CD4-positive, alpha-beta T cell treated with Interleukin-15 for 4 hours (primary cell): ENCODE measurements at regions not wholly inside any gene's neighbourhood (a gene's known extent, or its start where the extent isn't known, plus 50 kb on each side); places are given as distances from the start of the nearest gene placed in this dataset.
"Not testable (repeated sequence)": the region's sequence is repeated elsewhere in the genome, so short reads cannot be mapped to it uniquely, and the experiment has no call there.

Source experiments
- DNase-seq: peaks from one replicate; pipeline ENCODE4 v3.0.0-alpha.2; 2020; ENCODE audit warnings: low spot score

DNA sequence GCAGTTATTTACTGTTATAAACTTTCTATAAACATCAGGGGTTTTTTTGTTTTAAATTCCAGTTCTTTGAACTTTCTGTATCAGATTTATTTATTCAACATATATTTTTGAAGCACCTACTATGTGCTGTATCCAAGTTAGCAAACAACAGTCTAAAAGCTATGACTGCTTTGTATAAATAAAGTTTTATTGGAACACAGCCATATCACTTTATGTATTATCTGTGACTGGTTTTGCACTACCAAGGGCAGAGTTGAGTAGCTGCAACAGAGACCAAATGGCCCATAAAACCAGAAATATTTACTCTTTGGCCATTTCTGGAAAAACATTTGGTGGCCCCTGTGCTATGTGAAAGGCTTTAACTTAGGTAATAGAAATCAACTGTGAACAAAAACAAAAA lies 110.2 kb upstream of the ERCC4 start:
- no peak for DNase-seq

DNA sequence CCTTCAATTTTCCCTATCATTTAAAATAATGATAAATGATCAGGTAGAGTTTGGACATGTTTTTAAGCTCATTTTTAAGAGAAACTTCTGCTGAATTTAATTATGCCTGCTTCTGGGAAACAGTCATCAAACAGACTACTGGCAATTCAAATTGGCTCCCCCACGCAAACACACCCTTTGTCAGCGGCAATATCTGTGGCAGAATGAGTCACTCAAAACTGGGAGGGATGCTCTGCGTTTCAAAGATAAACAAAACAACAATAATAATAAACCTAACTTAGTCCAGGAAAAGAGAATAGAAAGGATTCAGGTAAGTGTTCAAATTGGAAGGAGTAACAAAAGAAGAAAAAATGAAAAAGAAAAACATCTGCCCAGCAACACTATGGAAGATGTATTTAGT lies 108.1 kb upstream of the ERCC4 start:
- DNase-seq, result no peak

DNA sequence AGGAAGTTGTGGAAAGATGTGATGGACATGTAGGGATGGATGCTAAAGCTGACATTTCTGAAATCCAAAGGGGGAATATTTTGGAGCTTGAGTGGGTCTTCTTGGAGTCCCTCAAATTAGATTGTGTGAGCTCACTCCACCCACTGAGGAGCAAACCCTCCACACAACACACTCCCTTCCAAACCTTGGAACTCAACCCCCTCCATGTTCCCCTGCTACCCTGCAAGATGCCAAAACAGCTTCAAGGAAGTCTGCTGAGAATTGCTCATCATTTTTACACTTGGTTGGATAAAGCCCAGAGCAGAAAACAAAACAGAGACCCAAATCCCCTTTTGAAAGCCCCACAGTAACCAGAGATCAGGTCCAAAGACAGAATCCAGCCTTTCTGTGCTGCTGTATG lies 103.3 kb upstream of the ERCC4 start:
- DNase-seq, result no peak

DNA sequence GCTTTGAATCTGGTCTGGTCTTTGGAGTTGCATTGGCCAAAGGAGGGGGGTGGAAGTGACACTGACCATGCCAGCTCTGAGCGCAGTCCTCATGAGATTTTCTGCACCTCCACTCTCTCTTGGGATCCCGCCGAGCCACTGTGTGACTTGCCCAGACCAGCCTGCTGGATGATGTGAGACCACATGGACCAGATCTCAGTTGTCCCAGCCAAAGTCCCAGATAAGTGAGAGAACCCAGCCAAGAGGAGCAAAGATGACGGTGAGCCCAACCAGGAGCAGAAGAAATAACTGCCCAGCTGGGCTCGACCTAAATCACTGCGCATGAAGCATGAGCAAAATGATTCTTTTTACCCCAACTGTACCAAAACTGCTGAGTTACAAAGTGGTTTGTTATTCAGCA lies 96.5 kb upstream of the ERCC4 start:
- no peak for DNase-seq

DNA sequence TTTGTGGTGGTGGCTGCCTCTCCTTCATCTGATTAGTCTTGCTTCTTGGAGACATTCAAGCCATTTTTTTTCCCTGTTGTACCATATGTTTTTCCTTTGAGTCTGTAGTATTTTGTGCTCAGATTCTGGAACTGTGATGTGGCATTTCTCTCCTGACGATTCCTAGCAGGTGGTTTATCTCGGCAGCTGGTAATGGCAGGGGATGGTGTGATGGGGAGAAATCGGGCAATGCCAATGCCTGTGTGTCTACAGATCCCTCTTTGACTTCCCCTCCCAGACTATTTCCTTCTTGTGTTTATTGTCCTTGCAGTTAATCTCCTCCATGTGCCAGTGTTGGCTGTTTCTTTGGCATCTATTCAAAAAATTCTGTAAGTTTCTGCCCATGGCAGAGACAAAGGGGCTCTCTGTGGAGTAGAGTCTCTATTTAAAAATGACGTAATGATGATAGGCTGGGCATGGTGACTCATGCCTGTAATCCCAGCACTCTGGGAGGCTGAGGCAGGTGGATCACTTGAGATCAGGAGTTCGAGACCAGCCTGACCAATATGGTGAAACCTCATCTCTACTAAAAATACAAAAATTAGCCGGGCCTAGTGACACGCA lies 90.2 kb upstream of the ERCC4 start:
- DNase-seq, result no peak

DNA sequence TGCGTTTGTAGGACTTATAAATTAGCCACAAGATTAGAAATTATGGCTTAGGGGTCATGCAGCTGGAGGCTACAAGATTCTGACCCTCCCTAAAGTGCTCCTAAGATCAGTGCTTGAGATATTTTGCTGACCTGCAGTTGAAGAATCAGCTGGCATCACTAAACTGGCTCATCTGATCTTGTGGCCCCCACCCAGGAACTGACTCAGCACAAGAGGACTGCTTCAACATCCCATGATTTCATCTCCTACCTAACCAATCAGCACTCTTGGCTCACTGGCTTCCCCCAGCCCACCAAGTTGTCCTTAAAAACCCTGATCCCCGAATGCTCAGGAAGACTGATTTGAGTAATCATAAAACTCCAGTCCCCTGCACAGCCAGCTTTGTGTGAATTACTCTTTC lies 86.4 kb upstream of the ERCC4 start:
- no peak for DNase-seq

DNA sequence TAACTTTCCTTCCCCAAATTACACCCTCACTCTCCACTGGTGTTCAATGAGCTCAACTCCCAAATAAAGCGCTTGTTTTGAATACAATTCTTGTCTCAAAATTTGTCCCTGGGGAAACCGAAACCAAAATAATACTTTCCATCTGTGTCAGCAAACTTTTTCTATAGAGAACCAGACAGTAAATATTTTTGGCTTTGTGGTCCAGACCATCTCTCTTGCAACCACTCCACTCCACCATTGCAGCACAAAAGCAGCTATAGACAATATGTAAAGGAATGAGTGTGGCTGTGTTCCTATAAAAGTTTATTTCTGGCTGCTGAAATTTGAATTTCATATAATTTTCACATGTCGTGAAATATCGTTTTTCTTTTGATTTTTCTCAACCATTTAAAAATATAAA lies 84.6 kb upstream of the ERCC4 start:
- no peak for DNase-seq

DNA sequence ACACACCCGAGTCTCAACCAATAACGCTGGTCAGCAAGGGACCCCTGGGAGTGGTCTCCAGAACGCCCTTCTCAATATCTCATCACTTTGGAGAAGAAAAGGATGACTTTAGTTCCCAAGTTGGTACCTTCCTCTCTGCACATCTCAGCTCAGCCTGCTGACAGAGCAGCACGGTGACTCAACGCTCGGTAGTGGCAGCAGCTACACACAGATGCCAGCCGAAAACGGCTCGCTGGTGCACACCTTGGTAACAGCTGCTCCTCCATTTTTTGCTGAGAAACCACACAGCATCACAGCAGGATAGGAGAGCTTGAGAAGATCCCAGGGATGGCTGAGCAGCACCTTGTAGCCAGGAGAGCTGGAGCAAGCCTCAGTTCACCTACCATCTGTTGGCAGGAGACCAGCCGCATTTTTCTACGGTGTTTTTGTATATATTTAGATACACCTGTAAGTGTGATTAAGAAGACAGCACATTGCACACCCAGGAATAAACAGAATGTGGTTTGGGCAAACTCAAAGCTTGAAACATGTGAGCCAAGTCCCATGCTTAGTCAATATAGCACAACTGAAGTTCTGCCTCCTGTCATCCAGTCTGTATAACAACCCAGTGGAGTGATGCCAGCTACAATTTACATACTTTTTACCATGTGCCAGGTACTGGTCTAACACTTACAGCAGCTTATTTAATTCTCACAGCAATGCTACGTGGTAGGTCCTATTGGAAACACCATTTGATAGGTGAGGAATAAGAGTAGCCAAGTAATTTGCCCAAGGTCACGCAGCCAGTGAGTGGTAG lies 83.8 kb upstream of the ERCC4 start:
- no peak for DNase-seq

DNA sequence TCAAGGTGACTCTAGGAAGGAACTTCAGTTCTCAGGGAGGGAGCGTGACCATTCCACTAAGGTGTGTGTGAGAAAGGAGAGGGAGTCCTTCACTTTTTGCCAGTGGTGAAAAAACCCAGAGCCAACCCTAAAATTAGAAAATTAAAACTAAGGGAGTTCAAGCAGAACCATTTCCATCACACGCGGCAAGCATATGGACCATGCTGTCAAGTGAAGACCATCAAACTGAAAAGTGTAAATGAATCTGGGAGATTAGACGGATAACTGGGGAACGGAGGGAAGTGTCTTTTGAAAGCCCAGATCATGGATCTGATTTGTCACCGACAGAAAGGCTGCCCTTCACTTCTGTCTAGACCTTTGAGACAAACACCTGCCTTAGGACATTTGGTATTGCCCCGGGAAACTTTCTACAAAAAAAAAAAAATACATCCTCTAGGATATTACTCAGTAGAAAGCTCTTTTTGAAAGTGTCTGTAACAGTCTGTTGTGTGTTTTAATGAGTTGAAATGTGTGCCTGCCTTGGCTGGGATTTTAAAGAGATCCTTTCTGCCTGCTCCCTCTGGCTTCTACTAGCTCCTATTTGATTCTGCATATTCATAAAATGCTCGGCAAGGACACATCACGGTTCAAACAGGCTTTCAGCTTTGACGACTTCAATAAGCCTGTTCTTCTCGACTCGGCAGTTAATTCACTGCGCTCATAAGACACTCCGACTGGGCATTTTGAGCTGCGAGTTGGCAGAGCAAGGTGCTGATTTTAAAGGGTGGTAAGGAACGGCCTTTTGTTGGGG lies 81.4 kb upstream of the ERCC4 start:
- no peak for DNase-seq

DNA sequence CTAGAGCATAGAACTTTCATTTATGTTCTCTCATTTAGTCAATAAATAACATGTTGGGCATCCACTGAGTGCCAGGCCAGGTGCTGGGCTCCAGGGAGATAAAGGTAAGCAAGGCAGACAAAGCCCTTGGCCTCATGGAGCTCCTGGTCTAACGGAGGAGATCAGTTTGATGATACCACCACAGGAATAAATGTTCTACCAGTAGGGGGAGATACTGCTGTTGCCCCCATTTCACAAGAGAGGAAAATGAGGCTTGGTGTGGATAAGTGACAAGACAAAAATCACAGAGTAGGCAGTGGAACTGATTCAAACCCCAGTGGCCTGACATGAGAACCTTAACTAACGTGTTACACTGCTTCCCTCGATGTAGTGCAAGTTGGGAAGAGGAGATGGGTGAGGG lies 80.4 kb upstream of the ERCC4 start:
- no peak for DNase-seq

DNA sequence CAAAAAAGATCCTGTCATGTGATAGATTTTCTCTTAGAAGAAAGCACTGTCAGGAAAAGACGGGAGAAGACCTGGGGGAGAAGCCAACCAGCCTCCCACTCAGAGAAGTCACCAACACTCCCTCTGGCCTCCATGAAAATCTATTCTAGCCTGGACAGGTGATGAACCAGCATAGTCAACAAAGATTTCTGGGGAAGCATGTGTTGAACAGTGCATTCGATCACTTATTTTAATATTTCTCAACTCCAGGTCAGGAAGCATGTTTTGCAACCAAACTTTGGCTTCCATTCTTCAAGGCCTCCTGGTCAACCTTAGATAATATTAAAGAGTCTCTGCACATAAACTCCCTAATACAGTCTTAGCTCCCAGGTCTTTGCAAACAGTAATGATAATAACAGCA lies 74.7 kb upstream of the ERCC4 start:
- no peak for DNase-seq

DNA sequence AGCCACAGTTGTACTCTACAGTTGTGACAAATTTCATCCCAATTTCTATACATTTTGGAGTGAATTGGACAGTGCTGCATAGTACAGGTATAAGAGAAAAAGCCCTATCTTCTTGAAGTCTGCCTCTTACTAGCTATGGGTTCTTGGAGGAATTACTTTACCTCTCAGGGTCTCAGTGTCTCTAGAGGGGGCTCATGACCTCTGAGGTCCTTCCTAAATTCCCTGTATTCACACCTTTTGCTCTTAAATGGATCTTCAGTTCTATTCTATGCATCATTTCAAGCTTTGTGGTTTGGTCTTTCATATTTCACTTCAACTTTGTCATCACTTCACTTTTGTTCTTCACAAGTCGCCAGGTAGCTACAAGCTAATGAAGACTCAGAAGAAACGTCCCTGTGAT lies 71.2 kb upstream of the ERCC4 start:
- no peak for DNase-seq

DNA sequence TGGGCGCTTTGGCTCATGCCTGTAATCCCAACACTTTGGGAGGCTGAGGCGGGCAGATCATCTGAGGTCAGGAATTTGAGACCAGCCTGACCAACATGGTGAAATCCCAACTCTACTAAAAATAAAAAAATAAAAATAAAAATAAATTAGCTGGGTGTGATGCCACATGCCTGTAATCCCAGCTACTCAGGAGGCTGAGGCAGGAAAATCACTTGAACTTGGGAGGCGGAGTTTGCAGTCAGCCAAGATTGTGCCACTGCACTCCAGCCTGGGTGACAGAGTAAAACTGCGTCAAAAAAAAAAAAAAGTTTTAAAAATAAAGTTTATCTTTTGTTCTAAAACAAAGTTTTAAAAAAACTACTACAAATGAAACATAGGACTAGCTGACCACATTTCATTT lies 69.8 kb upstream of the ERCC4 start:
- not testable (repeated sequence) for DNase-seq

DNA sequence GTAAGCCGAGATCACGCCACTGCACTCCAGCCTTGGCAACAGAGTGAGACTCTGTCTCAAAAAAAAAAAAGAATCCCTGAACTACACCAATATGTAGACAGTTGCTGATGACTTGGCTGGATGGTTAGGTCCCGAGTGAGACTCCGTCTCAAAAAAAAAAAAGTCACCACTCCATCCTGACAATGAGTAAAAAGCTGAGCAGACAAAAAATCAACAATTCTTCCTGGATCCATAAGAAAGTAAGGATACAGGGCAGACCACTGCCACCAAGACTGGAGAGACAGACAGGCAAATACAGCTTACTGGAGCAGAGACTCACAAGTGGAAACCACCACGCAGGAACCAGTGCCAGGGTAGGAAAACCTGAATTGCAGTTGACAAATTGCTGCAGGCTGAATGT lies 67.1 kb upstream of the ERCC4 start:
- no peak for DNase-seq

DNA sequence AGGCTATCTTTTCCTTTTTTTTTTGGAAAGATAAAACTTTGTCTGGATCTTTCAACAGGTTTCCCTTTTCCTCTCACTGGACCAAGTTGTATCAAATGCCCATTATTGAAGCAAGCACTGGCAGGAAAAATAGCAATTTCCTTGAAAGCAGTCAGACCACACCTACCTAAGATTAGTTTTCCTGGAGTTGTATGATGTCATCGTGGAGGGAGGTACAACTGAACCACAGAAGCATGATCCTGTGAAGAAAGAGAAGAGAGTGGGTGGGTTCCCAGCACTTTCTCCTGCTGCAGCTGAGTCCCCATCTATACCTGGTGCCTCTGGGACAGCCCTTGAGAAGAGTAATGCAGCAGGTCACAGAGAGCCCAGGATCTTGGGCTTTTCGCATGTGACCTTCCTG lies 63.6 kb upstream of the ERCC4 start:
- no peak for DNase-seq

DNA sequence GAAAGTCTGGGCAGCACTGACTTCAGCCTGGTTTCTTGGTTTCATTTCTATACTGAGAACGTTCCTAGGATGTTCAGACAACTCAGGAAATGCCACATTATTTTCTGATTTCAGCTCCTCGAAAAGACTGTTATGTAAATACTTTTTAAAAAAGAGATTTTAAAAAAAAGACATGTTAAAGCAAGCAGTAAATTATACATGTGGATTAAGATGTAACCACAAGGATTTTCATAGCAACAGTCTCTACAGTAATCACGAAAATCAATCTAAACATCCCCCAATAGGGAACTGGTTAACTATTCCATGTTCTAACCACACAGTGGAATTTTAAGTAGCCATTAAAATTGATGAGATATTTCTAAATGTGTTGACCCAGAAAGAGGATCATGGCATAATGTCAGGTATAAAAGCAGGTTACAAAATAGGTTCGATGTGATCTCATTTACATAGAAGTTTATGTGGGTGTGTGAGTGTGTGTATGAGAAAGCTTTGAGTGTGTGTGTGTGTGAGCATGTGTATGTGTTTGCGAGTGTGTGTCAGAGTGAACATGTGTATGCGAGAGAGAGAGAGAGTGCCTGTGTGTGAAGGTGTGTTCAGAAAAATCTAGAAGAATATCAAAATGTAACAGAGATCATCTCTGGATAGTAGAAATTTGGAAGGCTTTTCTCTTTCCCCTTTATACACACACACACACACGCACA lies 63.0 kb upstream of the ERCC4 start:
- no peak for DNase-seq

DNA sequence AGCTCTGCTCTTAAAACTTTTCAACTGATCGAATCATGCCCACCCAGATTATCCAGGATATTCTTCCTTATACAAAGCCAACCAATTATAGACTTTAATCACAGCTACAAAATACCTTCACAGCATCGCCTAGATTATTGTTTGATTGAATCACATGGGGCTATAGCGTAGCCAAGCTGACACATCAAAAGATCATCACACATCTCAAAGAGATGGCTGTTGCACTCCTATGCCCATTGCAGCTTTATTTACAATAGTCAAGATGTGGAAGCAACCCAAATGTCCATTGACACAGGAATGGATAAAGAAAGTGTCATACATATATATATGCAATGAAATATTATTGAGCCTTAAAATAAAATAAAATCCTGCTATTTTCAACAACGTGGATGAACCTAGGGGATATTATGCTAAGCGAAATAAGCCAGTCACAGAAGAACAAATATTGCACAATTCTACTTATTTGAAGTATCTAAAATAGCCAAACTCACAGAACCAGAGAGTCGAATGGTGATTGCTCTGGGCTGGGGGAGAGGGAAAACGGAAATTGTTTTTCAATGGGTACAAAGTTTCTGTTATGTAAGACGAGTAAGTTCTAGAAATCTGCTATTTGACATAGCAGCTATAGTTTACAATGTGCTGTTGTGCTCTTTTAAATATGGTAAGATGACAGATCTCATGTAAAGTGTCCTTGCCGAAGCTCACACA lies 60.9 kb upstream of the ERCC4 start:
- no peak for DNase-seq

DNA sequence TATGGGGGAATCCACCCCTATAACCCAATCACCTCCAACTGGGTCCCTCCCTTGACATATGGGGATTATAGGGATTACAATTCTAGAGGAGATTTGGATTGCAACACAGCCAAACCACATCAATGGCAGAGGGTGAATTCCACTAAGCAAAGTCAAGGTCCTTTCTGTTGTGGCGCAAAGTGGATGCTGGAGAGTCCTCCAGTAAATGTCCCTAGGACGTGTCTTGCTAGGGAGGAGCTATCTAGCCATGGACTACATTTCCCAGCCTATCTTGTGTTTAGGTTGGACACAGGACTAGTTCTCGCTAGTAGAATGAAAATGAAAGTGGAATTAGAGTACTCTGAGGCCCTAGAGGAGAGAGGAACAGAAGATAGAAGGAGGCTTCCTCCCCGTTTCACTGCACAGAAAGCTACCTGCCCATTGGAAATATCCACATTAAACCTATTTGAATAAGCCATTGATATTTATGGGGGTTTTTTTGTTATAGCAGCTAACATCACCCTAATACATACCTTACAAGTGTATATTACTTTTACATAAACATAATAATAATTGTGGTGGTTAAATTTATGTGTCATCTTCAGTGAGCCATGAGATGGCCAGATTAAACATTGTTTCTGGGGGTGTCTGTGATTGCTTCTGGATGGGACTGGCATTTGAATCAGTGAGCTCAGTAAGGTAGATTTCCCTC lies 56.7 kb upstream of the ERCC4 start:
- DNase-seq, result no peak

DNA sequence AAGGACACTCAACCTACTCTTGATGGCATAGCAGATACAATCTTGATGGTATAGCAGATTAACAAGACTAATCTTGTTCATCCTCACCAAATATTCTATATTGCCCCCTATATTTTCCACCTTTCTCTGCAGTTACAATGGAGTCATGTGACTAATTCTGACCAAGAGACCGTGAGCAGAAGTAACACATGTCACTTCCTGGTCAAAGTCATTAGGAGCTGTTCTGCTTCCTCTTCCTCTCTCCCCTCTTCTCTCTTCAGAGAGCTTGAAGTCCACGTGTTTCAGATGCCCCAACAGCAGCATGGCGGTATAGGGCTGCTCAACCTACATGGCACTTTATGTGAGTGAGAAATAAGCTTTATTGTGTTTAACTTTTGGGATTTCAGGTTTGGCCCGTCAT lies 55.3 kb upstream of the ERCC4 start:
- no peak for DNase-seq

DNA sequence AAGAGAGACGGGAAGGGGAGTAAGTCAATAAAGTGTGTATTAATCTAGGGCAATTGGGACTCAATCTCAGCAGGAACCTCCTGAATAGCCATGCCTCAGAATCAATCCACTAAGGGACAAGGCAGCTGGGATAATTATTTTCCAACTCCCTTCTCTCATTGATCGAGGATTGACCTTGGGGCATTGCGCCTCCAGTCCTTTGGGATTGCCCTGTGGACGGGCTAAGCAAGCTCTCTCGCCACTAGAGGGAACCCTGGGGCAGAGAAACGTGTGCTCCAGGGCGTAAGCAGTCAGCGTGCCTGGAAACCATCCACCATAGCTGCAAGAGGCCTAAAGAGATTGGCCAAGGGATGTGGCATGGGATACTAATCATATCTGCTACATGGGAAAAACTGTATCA lies 53.9 kb upstream of the ERCC4 start:
- DNase-seq, result peak; percentile 6
